CD4-positive, alpha-beta T cell treated with Interleukin-1 beta for 1 hour (primary cell): ENCODE measurements at regions not wholly inside any gene's neighbourhood (a gene's known extent, or its start where the extent isn't known, plus 50 kb on each side); places are given as distances from the start of the nearest gene placed in this dataset.

Source experiments
- DNase-seq, 2 donors: peaks; one replicate each; pipeline ENCODE4 v3.0.0-alpha.2; 2020 to 2022

- no peak for DNase-seq
Measured at GRCh38 chr4:57287687-57288604, 177.8 kb upstream of the IGFBP7 start.

DNA sequence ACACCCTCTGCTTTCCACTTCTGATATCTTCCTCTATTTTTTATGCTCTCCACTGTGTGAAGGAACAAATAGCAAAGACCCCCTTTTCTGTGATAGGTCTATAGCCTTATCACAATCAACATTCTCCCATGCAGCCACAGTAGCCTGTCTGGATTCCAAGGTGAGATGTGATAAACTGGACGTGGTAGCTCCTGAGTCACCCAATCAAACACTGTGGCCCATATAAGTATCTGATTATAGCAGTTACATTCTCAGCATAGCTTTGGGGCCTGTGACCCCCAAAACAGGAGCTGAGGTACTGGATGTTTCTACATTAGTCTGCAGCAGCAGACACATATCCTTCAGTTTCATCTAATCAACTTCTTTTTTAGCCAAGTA is 172.7 kb upstream of the IGFBP7 start:
- no peak for DNase-seq

- DNase-seq: no peak
Measured at GRCh38 chr4:57280481-57280880, 170.3 kb upstream of the IGFBP7 start.

GRCh38 chr4:57278780-57279179 is 168.6 kb upstream of the IGFBP7 start:
- no peak for DNase-seq

DNA sequence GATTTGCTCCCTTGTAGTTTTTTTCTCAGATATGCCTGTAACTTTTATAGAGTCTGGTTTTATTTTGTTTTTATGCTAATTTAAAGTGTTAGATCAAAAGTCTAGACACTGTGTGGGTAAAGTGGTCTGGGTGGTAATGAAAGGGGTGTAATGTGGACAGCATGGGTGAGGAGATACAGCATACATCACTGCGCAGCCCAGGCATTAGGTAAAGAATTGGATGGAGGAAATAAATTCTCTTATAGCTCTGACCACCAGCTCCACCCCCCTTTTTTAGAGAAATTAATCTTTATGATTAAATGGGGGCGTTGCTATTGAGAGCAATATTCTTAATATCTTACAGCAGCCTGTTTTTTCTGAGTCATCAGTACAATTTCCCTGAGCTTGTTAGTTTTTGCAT is 163.9 kb upstream of the IGFBP7 start:
- DNase-seq: no peak

DNA sequence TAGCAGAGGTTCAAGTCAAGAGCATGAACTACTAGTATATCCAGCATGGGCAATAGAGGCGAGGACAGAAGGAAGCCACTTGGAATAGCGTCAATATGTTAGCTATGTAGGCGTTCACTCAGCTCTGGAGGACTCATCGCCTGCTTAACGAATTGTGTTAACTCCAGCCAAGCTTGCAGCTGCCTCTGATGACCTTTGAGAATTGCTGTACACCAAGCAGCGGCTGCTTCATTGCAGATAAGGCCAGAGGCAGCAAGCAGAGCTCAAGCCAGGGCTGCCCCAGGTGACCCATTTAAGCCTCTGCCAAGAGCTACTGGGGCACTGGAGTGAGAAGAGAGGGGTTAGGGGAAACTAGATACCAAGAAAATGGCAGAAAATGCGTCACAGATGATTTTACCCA is 160.2 kb upstream of the IGFBP7 start:
- DNase-seq: no peak

- DNase-seq: no peak
Measured at GRCh38 chr4:57265831-57266582, 155.8 kb upstream of the IGFBP7 start.

- DNase-seq: no peak
Measured at GRCh38 chr4:57254754-57255153, 144.6 kb upstream of the IGFBP7 start.

DNA sequence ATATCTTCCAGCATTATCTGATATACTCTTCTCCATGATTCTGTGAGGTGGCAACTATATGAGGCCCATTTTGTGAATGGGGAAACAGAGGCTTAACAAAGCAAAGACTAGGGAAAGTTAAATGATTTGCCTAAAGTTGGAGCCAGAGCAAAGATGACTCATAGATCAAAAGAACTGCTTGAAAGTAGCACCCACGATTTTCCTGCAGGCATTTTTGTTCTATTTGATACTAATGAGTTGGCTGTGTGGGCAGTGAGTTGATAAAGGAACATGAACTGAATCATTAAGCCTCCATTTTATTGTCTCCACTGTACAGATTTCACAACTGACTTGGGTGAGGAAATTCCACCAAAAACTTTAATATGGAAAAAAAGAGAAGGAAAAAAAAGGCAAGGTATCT is 138.9 kb upstream of the IGFBP7 start:
- no peak for DNase-seq

DNA sequence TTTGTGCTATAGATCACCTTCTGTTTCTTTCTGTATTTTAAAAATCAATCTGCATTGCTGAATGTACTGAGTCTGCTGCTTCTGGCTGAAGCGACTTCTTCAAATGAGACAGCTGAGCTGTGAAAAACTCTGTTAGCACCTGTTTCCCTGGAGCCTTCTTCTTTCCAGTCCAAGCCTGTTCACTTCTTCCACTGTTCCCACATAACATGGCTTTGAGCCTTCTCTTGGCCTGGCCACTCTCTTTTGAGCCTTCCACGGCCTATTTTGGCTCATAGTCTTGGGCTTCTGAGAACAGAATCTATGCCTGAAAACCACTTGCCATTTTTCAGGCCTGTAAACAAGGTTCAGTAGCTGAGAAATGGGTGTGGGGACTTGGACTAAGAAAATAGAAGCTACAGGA is 132.9 kb upstream of the IGFBP7 start:
- no peak for DNase-seq

- DNase-seq: no peak
Measured at GRCh38 chr4:57234252-57234775, 124.1 kb upstream of the IGFBP7 start.

DNA sequence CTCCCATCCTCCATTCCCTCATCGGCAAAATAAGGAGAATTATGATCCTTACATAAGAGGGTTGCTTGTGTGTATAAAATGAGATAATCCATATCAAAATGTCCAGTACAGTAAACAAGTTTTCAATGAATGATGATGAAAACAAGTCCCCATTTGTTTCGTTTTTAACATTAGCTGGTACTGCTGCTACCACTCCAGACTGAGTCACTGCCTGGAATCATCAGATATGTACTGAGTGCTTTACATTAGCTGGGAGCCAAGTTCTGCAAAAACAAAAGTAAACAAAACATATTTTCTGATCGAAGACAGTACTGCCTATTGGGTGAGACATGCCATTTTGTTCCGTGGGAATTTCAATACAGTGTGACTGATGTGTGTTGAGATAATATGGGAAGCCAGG is 123.2 kb upstream of the IGFBP7 start:
- no peak for DNase-seq

- no peak for DNase-seq
Measured at GRCh38 chr4:57231781-57232180, 121.6 kb upstream of the IGFBP7 start.

- no peak for DNase-seq
Measured at GRCh38 chr4:57220734-57221133, 110.5 kb upstream of the IGFBP7 start.

GRCh38 chr4:57220172-57220571 is 110.0 kb upstream of the IGFBP7 start:
- DNase-seq: no peak

GRCh38 chr4:57219431-57219830 is 109.2 kb upstream of the IGFBP7 start:
- no peak for DNase-seq

DNA sequence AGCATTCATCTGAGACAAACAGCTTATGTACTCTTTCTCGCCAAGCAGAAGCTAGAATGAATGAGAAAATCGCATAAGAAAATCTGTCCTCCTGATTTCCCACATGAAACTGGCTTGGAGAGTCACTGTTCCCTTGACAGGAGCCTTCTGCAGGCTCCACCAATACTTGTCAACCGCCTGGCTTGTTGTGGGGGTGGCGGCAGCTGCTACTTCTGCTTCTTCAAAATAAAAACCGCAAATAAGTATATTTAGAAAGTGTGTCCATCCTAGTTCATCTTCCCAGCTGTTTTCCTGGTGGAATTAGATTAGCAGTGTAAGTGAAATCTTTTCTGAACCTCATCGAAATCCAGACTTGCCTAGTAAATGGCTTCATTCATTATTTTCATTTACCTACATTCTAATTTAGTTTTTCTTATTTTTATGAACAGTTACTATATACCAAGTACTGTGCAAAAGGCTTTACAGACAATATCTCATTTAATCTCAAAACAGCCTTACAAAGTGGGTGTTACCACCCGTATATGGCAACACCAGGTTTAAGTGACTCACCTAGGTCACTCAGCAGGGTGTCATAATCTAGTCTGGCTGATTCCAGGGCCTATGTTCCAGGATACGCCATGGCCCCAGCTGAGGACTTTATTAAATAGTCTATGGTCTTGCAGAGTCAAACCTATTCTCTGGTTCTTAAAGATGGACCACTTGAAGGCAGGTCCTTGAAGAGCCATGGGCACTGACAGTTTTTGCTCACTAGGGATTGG is 104.6 kb upstream of the IGFBP7 start:
- DNase-seq: no peak

DNA sequence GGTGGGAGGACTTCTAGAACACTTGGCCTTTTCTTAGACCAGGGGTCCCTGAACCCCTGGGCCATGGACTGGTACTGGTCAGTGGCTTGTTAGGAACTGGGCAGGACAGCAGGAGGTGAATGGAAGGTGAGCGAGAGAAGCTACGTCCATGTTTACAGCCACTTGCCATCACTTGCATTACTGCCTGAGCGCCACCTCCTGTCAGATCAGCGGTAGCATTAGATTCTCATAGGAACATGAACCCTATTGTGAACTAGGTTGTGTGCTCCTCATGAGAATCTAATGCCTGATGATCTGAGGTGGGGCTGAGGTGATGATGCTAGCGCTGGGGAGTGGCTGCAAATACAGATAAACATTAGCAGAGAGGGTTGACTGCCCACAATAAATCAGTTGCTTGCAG is 100.9 kb upstream of the IGFBP7 start:
- DNase-seq: no peak

- no peak for DNase-seq
Measured at GRCh38 chr4:57206172-57206571, 96.0 kb upstream of the IGFBP7 start.

DNA sequence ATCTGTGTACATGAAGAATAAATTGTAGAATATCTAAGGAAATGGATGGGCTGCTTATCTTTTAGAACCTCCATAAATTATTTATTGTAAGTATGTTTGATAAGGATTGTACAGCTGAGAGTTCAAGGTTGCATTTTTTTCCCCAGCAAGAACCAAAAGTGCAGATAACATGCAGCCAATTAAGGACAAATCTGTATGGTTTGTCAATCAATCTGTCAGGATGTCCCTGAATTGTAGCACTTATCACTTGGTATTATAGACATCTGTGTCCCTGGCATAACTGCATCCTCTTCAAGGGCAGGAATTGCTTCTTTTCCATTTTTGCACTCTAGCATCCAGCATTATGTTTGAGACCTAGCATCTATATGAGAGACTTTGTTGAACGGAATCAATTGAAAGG is 95.4 kb upstream of the IGFBP7 start:
- DNase-seq: no peak

DNA sequence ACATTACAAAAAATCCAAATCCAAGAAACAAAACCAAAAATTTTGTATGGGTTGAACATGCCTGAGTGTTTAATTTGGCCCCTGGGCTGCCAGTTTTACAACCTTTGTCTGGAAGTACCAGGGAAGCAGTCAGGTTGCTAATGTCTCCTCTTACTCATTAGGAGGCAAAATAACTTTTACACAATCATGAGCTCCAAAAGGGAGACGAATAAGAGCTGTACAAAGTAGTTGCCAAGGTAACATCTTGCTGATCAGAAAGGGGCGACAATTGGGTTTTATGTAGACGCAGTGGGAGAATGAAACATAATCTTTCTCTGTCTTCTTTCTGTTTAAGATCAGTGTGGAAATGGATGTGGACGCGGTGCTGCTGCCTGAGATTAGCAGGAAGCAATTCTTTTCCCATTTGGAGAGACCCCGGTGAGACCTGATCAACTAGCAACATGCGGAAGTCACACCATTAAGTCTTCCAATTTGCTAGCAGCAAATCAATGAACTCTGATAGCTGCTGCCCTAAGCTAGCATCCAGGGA is 90.7 kb upstream of the IGFBP7 start:
- DNase-seq: no peak

DNA sequence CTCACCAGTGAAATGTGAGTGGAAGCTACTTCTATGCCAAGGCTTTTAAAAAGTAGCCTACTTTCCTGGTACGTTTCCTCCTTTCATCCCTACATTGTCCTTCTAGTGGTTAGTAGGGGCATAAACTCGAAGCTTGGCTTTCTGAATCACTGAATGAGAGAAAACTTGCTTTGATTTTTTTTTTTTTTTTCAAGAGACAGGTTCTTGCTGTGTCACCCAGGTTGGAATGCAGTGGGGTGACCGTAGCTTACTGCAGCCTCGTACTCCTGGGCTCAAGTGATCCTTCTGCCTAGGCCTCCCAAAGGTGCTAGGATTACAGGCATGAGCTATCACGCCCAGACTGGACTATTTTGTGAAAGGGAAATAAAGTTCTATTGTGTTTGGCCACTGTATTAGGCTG is 89.1 kb upstream of the IGFBP7 start:
- no peak for DNase-seq

- no peak for DNase-seq
Measured at GRCh38 chr4:57195622-57196021, 85.4 kb upstream of the IGFBP7 start.
